NB4 (cell line): ENCODE measurements at regions not wholly inside any gene's neighbourhood (a gene's known extent, or its start where the extent isn't known, plus 50 kb on each side); places are given as distances from the start of the nearest gene placed in this dataset.

Source experiments
- CTCF ChIP-seq: IDR thresholded peaks from one replicate; pipeline ENCODE4 v1.5.1; 2012; ENCODE audit warnings: low read depth, low read length
- MYC ChIP-seq: IDR thresholded peaks from 2 replicates; pipeline ENCODE4 v1.6.1; 2011; ENCODE audit warnings: low read depth, low read length
- POLR2A ChIP-seq: IDR thresholded peaks from 2 replicates; pipeline ENCODE4 v1.6.1; 2011; ENCODE audit warnings: mild to moderate bottlenecking; ENCODE audit not compliant: insufficient read length; ENCODE audit errors: extremely low read depth

- TF ChIP-seq CTCF: no peak
- TF ChIP-seq POLR2A: no peak
- no peak for TF ChIP-seq MYC
These were observed 727.6 kb downstream of the METTL15 start for GRCh38 chr11:28835790-28836189.
